OCI-LY7 (cell line): ENCODE measurements at regions not wholly inside any gene's neighbourhood (a gene's known extent, or its start where the extent isn't known, plus 50 kb on each side); places are given as distances from the start of the nearest gene placed in this dataset.

ENCODE experiments used
- BruUV-seq: library from RNA; stranded (reverse); fragments of 400-500 nt; replicated peaks from 2 replicates; lab custom pipeline; 2021; lab: Mats Ljungman, UMichigan
- CTCF ChIA-PET: fragments of 300-600 bp; sonication (Branson Sonifier 250); formaldehyde crosslinking; loops from one replicate; lab custom pipeline; 2022; ENCODE audit warnings: antibody characterized with exemption; ENCODE audit not compliant: unreplicated experiment; lab: Charles Lee
- POLR2A ChIA-PET: fragments of 300-600 bp; sonication (Branson Sonifier 250); formaldehyde crosslinking; loops from one replicate; lab custom pipeline; 2022; ENCODE audit warnings: antibody characterized with exemption; lab: Charles Lee
- DNase-seq: peaks from one replicate; pipeline ENCODE4 v3.0.0-alpha.2; 2015; ENCODE audit warnings: low spot score
- H2AFZ ChIP-seq: fragments of 200-600 bp; sonication (generic), shearing (Covaris generic); 2 replicates; pipeline ENCODE4 v1.6.1; 2014; ENCODE audit warnings: mild to moderate bottlenecking, antibody characterized with exemption, low read length, moderate library complexity
- H3K27ac ChIP-seq: fragments of 200-600 bp; sonication (generic); 2 replicates; pipeline ENCODE4 v1.5.1; 2014; ENCODE audit warnings: mixed run types, low read depth, mild to moderate bottlenecking, moderate library complexity, low read length, inconsistent platforms; ENCODE audit not compliant: poor library complexity, severe bottlenecking
- H3K36me3 ChIP-seq: fragments of 200-600 bp; sonication (generic); 2 replicates; pipeline ENCODE4 v1.6.1; 2014; ENCODE audit warnings: mild to moderate bottlenecking, antibody characterized with exemption, low read length, moderate library complexity, mixed read lengths; ENCODE audit not compliant: insufficient read depth
- H3K4me1 ChIP-seq: fragments of 200-600 bp; sonication (generic); 2 replicates; pipeline ENCODE4 v1.5.1; 2014; ENCODE audit warnings: mild to moderate bottlenecking, low read length; ENCODE audit not compliant: insufficient read depth, poor library complexity, severe bottlenecking
- H3K4me2 ChIP-seq: fragments of 200-600 bp; sonication (generic); 2 replicates; pipeline ENCODE4 v1.6.1; 2014; ENCODE audit warnings: mild to moderate bottlenecking, low read length
- H3K4me3 ChIP-seq: fragments of 200-600 bp; sonication (generic); 2 replicates; pipeline ENCODE4 v1.5.1; 2014; ENCODE audit warnings: mild to moderate bottlenecking, low read depth, low read length; ENCODE audit not compliant: poor library complexity, severe bottlenecking
- H3K79me2 ChIP-seq: fragments of 200-600 bp; sonication (generic); 2 replicates; pipeline ENCODE4 v1.6.1; 2016; ENCODE audit warnings: low read depth, mild to moderate bottlenecking, low read length, moderate library complexity, mixed read lengths; ENCODE audit not compliant: insufficient read depth
- H3K9me2 ChIP-seq: fragments of 200-600 bp; sonication (generic); 2 replicates; pipeline ENCODE4 v1.6.1; 2016; ENCODE audit warnings: mild to moderate bottlenecking, low read length, mixed read lengths; ENCODE audit not compliant: insufficient read depth
- H3K9me3 ChIP-seq: fragments of 200-600 bp; sonication (generic); 2 replicates; pipeline ENCODE4 v1.6.1; 2014; ENCODE audit warnings: mild to moderate bottlenecking, mixed run types, low read length, mixed read lengths
- H4K20me1 ChIP-seq: fragments of 200-600 bp; sonication (generic); 2 replicates; pipeline ENCODE4 v1.6.1; 2014; ENCODE audit warnings: mild to moderate bottlenecking, antibody characterized with exemption, low read length, moderate library complexity, mixed read lengths; ENCODE audit not compliant: insufficient read depth
- EZH2phosphoT487 ChIP-seq: fragments of 200-600 bp; sonication (generic); IDR thresholded peaks from 2 replicates; pipeline ENCODE4 v1.6.1; 2018; ENCODE audit warnings: low read depth, borderline replicate concordance, mild to moderate bottlenecking, mixed run types, antibody characterized with exemption, low read length, moderate library complexity, mixed read lengths
- intact Hi-C: fragments of 100-400 bp; cut with micrococcal nuclease; formaldehyde crosslinking; loops from one replicate; pipeline ENCODE4 v1.10.0; 2022; ENCODE audit not compliant: unreplicated experiment
- TF ChIP-seq, protein P1 (sequence below): fragments of 200-600 bp; sonication (generic); conservative IDR thresholded peaks from 2 replicates; pipeline ENCODE4 v1.5.1; 2014; ENCODE audit warnings: mild to moderate bottlenecking, antibody characterized with exemption, low read length, moderate library complexity, mixed read lengths

DNA sequence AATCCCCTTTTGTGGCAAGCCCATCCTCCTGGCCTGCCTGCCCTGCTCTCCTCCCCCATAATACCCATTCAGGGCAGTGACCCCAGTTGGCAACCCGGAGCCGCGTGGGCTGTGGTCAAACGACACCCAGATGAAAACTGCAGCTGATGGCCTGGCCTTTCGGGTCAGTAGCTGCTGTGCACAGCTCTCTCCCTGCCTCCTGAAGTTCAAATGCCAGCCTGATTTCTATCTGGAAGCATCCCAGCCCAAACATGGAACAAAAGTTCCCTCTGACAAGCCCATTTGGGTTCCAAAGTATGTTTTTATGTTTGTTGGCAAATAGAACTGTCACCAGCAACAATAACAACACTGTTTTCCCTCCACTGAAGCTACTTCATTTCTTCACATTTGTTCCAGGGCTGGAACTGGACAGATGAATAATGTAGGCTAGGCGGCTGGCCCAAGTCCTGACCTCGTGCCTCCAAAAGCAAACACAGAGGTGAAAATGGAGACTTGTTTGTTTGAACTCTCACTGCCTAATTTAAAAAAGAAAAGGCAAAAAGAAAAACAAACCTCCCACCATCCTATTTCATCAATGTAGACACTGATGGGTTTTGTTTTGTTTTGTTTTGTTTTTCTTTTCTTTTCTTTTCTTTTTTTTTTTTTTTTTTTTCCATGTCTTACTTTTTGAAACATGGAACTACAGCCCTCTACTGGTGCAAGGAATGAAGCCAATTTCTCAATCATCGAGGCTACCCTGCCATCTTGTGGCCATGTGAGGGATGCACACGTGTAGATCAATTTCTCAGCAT is 179.0 kb downstream of the ADSS2 start:
- Histone ChIP-seq H3K9me2 (no peaks in the 10 kb centered on the region), H3K4me3 (no peak overlapping the region), H3K36me3 (no peaks in the 10 kb centered on the region), H2AFZ (no peak overlapping the region), H3K27ac (no peak overlapping the region), H3K9me3 (no peaks in the 10 kb centered on the region), H3K4me1 (no peaks in the 10 kb centered on the region), H3K4me2 (no peak overlapping the region), H4K20me1 (no peaks in the 10 kb centered on the region), H3K79me2 (no peaks in the 10 kb centered on the region)
- no TSS peak for BruUV-seq
- peak; percentile 77 for DNase-seq
- CTCF ChIA-PET = no interaction called here
- intact Hi-C loops = loop anchor here (1.0 to 10.0 kb wide), 4 partner anchors 228 to 928 kb away; no protein-coding TSS in a partner anchor
- TF ChIP-seq, protein P1, sequence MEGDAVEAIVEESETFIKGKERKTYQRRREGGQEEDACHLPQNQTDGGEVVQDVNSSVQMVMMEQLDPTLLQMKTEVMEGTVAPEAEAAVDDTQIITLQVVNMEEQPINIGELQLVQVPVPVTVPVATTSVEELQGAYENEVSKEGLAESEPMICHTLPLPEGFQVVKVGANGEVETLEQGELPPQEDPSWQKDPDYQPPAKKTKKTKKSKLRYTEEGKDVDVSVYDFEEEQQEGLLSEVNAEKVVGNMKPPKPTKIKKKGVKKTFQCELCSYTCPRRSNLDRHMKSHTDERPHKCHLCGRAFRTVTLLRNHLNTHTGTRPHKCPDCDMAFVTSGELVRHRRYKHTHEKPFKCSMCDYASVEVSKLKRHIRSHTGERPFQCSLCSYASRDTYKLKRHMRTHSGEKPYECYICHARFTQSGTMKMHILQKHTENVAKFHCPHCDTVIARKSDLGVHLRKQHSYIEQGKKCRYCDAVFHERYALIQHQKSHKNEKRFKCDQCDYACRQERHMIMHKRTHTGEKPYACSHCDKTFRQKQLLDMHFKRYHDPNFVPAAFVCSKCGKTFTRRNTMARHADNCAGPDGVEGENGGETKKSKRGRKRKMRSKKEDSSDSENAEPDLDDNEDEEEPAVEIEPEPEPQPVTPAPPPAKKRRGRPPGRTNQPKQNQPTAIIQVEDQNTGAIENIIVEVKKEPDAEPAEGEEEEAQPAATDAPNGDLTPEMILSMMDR = peak; percentile 100
- TF ChIP-seq EZH2phosphoT487 = no peak
- POLR2A ChIA-PET = interaction anchor here (0.7 kb wide), 2 partner anchors 63 to 67 kb away, joined by 3 to 4 read pairs; no protein-coding TSS in a partner anchor

DNA sequence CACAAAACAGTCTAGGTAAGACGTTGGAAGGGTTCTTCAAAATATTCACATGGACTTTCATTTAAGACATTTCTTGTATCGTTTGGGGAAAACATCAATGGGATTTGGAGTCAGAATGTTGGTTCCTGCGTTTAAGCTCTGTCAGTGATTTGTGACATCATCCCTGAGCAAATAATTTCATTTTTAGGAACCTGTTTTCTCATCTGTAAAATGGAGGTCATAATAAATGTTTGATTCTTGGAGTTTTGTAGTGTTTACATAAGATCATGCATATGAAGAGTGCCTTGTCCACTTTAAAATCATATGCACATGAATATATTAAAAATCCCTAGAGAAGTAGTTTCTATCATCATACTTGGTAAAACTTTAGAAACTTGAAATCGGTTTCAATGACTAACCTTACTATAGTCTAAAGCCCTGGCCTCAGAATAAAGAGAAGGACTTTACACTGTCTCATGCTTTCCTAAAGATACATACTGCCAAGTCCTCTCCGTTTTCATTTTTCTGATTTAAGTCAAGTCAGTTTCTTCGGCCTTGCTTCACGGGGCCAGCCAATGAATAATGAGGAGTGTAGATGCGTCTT is 178.4 kb downstream of the ADSS2 start:
- H3K4me3 ChIP-seq = no peak overlapping the region
- no peak for DNase-seq
- H3K27ac ChIP-seq = no peak overlapping the region
- H3K4me1 ChIP-seq = no peaks in the 10 kb centered on the region
- intact Hi-C loops = loop anchor here (1.0 to 10.0 kb wide), 4 partner anchors 229 to 929 kb away; no protein-coding TSS in a partner anchor
- no TSS peak for BruUV-seq
- no peak overlapping the region for H2AFZ ChIP-seq
- CTCF ChIA-PET = no interaction called here
- no peaks in the 10 kb centered on the region for H3K79me2 ChIP-seq
- H4K20me1 ChIP-seq = no peaks in the 10 kb centered on the region
- H3K9me3 ChIP-seq = no peaks in the 10 kb centered on the region
- H3K9me2 ChIP-seq = no peaks in the 10 kb centered on the region
- TF ChIP-seq EZH2phosphoT487 = no peak
- TF ChIP-seq, protein P1 = peak; percentile 43; the same call in 1 of the 2 replicates
- H3K36me3 ChIP-seq = no peaks in the 10 kb centered on the region
- H3K4me2 ChIP-seq = no peak overlapping the region
- POLR2A ChIA-PET = interaction anchor here (0.7 kb wide), 1 partner anchor 68 kb away, joined by 4 read pairs; no protein-coding TSS in a partner anchor
